Loucy (cell line): ENCODE measurements at regions not wholly inside any gene's neighbourhood (a gene's known extent, or its start where the extent isn't known, plus 50 kb on each side); places are given as distances from the start of the nearest gene placed in this dataset.
"Not testable (repeated sequence)": the region's sequence is repeated elsewhere in the genome, so short reads cannot be mapped to it uniquely, and the experiment has no call there.

ENCODE experiments used
- CTCF ChIP-seq: fragments of 200-600 bp; sonication (generic); conservative IDR thresholded peaks from 2 replicates; pipeline ENCODE4 v1.5.1; 2014; ENCODE audit warnings: mild to moderate bottlenecking, antibody characterized with exemption, low read length
- EZH2phosphoT487 ChIP-seq: fragments of 200-600 bp; IDR thresholded peaks from 2 replicates; pipeline ENCODE4 v1.6.1; 2018; ENCODE audit warnings: antibody characterized with exemption, mild to moderate bottlenecking, moderate library complexity, borderline replicate concordance

- TF ChIP-seq CTCF, EZH2phosphoT487: not testable (repeated sequence)
Measured at GRCh38 chr1:120477663-120478062, 62.8 kb downstream of the NBPF8 start.
